Retinal pigment epithelial cell (primary cell): ENCODE measurements at regions not wholly inside any gene's neighbourhood (a gene's known extent, or its start where the extent isn't known, plus 50 kb on each side); places are given as distances from the start of the nearest gene placed in this dataset.
A peak's percentile ranks its signal among the peaks of the same experiment; 100 is the strongest.

Source experiments
- DNase-seq: peaks from one replicate; pipeline ENCODE4 v3.0.0-alpha.2; 2010; ENCODE audit warnings: low read depth
- H3K4me3 ChIP-seq: 2 replicates; pipeline ENCODE4 v1.5.1; 2011; ENCODE audit warnings: mild to moderate bottlenecking, low read length, control low read depth, moderate library complexity
- TF ChIP-seq, protein P1 (sequence below): conservative IDR thresholded peaks from 2 replicates; pipeline ENCODE4 v1.5.1; 2011; ENCODE audit warnings: low read depth, low read length, control low read depth, inconsistent platforms

DNA sequence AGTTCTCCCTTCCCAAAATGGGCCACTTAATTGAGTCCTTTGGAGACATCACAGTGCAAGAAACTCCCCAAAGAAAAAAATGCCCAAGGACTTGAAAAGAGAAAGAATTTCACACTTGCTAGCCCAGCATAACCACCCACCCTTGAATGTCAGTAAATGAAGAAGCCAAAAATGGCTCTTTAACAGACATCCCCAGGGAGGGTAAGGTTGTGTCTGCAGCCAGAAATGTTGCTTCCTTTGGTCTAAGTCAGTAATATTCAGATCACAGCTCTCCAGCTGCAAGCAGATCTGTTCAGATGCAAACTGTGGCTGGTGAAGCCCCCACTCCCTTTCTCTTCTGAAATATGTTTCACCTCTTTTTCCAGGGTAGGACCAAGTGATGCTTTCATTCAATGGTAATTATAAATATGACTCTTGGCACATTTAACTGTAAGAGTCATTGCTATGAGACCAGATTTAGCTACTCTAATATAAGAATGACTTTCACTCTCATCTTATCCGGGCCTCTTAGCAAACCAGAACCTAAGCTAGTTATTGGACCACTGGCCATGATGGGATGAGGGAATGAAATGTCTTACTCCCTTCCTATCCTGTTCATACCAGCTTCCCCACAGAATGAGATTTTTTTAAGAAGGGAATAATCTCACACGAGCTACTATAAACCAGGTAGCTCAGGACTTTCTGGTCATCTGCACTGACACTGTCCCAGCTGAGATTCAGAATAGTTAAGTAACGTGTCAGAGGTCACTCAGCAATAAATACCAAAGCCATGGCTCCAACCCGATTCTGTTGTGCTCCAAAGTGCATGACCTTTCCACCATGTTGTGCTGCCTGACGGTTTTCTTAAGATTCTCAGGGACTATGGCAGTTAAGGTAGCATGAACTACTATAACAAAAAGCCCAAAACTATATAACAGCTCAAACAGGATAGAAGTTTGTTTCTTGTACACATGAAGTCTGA, 234.1 kb downstream of the FOXO1 start:
- no peak overlapping the region for H3K4me3 ChIP-seq
- TF ChIP-seq, protein P1, sequence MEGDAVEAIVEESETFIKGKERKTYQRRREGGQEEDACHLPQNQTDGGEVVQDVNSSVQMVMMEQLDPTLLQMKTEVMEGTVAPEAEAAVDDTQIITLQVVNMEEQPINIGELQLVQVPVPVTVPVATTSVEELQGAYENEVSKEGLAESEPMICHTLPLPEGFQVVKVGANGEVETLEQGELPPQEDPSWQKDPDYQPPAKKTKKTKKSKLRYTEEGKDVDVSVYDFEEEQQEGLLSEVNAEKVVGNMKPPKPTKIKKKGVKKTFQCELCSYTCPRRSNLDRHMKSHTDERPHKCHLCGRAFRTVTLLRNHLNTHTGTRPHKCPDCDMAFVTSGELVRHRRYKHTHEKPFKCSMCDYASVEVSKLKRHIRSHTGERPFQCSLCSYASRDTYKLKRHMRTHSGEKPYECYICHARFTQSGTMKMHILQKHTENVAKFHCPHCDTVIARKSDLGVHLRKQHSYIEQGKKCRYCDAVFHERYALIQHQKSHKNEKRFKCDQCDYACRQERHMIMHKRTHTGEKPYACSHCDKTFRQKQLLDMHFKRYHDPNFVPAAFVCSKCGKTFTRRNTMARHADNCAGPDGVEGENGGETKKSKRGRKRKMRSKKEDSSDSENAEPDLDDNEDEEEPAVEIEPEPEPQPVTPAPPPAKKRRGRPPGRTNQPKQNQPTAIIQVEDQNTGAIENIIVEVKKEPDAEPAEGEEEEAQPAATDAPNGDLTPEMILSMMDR: no peak

DNA sequence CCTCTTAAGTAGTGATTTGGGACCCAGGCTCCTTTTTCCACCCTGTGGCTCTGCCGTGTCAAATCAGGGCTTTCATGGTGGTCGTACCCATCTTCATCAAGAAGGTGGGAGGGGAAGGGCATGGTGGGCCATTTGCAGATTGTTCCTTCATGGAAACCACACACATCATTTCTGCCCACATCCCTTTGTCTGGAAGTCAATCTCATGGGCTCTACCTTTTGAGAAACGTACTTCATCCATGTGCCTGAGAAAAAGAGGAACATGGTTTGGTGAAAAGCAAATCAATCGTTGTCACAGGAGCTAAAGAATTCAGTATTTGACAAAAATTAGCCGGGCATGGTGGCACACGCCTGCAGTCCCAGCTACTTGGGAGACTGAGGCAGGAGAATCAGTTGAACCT, 233.4 kb downstream of the FOXO1 start:
- no peak for DNase-seq
- H3K4me3 ChIP-seq: no peak overlapping the region

More for the DNA sequence above, 234.1 kb downstream of the FOXO1 start:
- no peak for DNase-seq

DNA sequence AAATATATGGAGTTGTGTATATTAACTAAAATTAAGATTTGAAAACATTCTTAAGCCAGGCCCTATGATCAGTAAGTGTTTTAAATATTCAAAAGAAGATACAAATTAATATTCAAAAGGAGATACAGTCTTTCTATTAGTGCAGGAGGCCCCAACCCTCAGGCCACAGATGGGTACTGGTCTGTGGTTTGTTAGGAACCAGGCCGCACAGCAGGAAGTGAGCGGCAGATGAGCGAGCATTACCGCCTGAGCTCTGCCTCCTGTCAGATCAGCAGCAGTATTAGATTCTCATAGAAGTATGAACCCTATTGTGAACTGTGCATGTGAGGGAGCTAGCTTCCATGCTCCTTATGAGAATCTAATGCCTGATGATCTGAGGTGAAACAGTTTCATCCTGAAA, 232.9 kb downstream of the FOXO1 start:
- no peak overlapping the region for H3K4me3 ChIP-seq
- DNase-seq: no peak
- TF ChIP-seq, protein P1: no peak

More for the DNA sequence above, 233.4 kb downstream of the FOXO1 start:
- TF ChIP-seq, protein P1: no peak

DNA sequence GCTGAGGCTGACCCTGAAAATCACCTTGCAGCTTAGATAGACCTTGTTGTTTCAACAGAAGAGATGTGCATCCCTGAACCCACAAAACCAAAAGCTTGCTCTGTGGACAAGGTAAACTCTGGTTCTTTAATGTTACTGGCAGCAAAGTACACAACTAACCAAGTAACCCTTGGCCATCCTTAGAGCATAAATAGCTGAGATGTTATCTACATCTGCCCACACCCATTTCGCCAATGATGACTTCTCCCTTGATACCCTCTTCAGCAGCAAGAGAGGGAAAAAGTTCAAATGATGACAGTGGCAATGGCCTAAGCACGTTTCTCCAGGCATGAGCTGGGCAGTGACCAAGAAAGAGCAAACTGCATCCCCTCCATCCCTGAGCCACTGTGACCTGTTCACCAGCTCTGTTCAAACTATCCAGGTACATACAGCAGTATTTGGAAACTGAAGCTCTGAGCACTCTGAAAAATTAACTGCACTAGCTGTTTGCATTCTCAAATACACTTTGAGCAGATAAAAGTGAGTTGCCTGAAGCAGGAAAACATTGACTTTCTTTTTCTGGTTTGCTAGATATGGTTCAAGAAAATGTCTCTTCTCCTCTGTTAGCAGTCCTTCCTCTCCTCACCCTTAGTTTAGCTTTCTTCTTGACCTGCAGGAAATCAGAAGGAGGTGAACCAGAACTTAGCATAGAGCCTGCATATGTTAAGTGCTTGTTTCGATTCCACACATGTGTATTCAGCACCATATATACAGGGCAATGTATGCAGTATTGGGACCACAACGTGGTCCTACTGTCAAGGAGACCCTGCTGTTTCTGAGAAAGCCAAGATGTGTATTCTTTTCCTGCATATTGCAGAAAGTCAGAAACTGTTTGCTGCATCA, 231.7 kb downstream of the FOXO1 start:
- no peak overlapping the region for H3K4me3 ChIP-seq
- no peak for DNase-seq
- TF ChIP-seq, protein P1: no peak

DNA sequence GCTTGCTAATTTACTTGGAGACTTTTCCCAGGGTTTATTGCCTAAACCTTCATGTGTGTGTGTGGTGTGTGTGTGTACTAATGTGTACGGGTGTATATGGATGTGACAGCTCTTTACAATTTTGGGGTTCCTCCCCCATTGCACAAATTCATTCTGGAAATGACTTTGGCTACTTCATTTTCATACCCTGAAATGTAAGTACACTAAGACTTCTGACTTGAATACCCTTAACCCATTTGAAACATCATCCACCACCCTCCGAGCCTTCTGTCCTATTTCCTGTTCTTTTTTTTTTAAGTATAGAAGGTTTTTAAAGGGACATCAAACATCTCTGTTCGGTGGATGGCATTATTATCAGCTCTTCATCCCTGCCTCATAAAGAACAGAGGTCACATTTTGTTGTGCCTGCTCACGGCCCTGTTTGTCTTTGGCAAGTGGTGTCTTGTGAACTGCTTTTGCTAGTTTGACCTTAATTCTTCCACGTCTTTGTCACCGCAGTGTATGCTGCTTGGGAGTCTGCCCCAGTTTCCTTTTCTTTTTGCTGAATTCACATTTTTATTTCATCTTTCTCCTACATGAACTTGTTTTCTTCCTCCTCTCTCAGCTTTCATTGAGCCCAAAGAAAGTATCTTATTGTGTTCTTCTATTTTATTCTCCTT, 228.3 kb downstream of the FOXO1 start:
- no peak for DNase-seq
- H3K4me3 ChIP-seq: no peak overlapping the region
- TF ChIP-seq, protein P1: no peak

DNA sequence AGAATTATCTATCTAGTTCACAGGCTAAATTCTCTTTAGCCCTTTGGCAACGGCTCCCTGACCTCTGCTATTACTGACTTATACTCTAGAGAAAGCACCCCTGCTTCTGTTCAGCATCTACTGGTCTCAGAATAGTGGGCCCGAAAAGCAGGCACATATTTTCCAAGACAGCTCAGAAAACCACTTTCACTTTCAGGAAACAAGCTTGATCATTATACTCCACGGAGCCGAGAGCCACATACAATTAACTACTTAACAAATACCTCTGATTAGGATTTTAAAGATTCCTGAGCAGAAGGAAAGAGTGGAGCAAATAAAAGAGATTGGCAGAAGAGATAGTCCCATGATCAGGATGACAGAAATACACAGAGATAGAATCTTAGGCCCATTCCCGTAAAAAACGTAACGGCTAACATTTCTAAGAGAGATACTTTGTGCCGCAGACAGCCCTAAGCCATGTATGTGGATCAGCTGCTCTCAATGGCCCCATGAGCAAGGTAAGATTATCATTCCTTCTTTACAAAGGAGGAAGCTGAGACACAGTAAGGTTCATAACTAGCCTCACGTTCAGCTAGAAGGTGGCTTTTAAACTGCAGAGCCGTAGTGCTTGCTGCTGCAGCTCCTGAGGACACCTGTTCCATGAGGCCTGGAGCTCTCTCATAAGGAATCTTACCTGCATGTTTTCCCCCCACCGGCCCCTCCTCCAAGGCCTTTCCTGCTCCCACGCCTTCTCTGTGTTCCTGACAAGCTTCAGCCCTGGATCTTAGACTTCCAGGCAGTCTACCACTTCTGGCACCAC, 227.2 kb downstream of the FOXO1 start:
- peak overlapping the region; percentile 20 for H3K4me3 ChIP-seq
- TF ChIP-seq, protein P1: no peak

More for the DNA sequence above, 227.2 kb downstream of the FOXO1 start:
- peak; percentile 30 for DNase-seq
